Natural killer cell (primary cell): ENCODE measurements at regions not wholly inside any gene's neighbourhood (a gene's known extent, or its start where the extent isn't known, plus 50 kb on each side); places are given as distances from the start of the nearest gene placed in this dataset.

Experiments
- ATAC-seq, 3 donors: fragments of 150-1000 bp in 2 of 3; fragments of 200-7000 bp in 1 of 3; cut with Tn5 transposase; 1 replicate in 1 of 3; 2 replicates in 2 of 3; pipeline ENCODE4 v1.10.0; 2021; ENCODE audit warnings: mild to moderate bottlenecking in 2 of 3, moderate library complexity in 2 of 3
- DNase-seq, 2 donors: peaks; one replicate each; pipeline versions ENCODE4 v3.0.0 to v3.0.0-alpha.2; 2013 to 2021; ENCODE audit warnings: mixed read lengths in 1 of 2
- H3K27ac ChIP-seq: one replicate; pipeline ENCODE4 v1.5.1; 2013; ENCODE audit warnings: mild to moderate bottlenecking, low read length
- H3K27me3 ChIP-seq: one replicate; pipeline ENCODE4 v1.6.1; 2013; ENCODE audit warnings: low read length; ENCODE audit not compliant: control insufficient read depth, insufficient read depth
- H3K36me3 ChIP-seq: one replicate; pipeline ENCODE4 v1.6.1; 2013; ENCODE audit warnings: low read length; ENCODE audit not compliant: control insufficient read depth, insufficient read depth
- H3K4me1 ChIP-seq: one replicate; pipeline ENCODE4 v1.6.1; 2013; ENCODE audit warnings: low read length; ENCODE audit not compliant: control insufficient read depth, insufficient read depth
- H3K4me3 ChIP-seq: one replicate; pipeline ENCODE4 v1.5.1; 2013; ENCODE audit warnings: low read length
- H3K9me3 ChIP-seq: one replicate; pipeline ENCODE4 v1.6.1; 2013; ENCODE audit warnings: low read length; ENCODE audit not compliant: control insufficient read depth, insufficient read depth
- H3K27ac Mint-ChIP-seq, 2 donors: one replicate each; pipeline ENCODE4 v1.8.0; 2022; ENCODE audit warnings: mild to moderate bottlenecking in 2 of 2, mixed read lengths in 2 of 2, moderate library complexity in 1 of 2
- H3K27me3 Mint-ChIP-seq, 2 donors: one replicate each; pipeline ENCODE4 v1.8.0; 2022; ENCODE audit warnings: low read depth in 2 of 2, mixed read lengths in 2 of 2
- H3K36me3 Mint-ChIP-seq: one replicate; pipeline ENCODE4 v1.8.0; 2022; ENCODE audit warnings: mixed read lengths
- H3K4me1 Mint-ChIP-seq, 2 donors: one replicate each; pipeline ENCODE4 v1.8.0; 2022; ENCODE audit warnings: mixed read lengths in 2 of 2
- H3K4me3 Mint-ChIP-seq: one replicate; pipeline ENCODE4 v1.8.0; 2022; ENCODE audit warnings: mild to moderate bottlenecking, moderate library complexity, mixed read lengths
- H3K9me3 Mint-ChIP-seq, 2 donors: one replicate each; pipeline ENCODE4 v1.8.0; 2022; ENCODE audit warnings: mixed read lengths in 2 of 2
- WGBS: methylation state at CpG from one replicate; pipeline ENCODE4 v1.1.7; 2013; ENCODE audit warnings: missing lambda C conversion rate; ENCODE audit not compliant: insufficient coverage; 5-methylcytosine and 5-hydroxymethylcytosine counted together
- intact Hi-C: fragments of 100-400 bp; cut with micrococcal nuclease; formaldehyde crosslinking; loops from one replicate; pipeline ENCODE4 v1.14.2; 2022
- TF ChIP-seq, protein P1 (sequence below): fragments of 200-600 bp; IDR thresholded peaks from one replicate; pipeline ENCODE4 v1.8.0; 2022; ENCODE audit warnings: antibody characterized with exemption

DNA sequence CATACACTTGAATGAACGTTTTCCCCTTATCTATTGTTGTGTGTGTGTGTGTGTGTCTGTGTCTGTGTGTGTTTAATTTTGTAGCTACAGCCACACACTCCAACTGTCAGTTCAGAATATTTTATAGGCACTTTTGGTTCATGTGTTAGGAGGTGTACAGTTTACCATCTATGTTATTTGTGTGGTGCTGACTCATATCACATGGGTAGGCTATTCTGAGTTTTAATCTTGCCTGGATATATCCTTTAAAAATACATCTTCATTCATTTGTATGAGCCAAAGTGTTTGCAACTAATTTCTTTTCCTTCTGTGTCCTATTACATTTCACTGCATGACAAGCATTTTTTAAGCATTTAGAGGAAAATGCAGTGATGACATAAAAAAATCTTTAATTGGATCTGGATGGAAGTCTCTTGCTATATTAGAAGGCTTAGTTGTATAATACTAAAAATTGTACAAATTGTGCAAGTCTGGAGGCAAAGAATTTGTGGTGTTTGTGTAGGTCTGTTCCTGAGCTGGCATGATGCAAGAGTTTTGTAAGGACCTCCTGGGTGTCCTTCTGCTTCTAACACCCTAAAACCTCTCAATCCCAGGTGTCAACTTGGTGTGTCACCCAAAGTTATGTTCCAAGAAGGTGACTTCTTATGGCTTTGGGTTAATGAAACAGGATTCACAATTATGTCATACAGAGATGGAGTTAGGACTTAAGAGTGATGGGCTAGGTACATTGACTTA lies 52.4 kb upstream of the HMHB1 start:
- Histone ChIP-seq H3K4me1 (no peaks in the 10 kb centered on the region), H3K36me3 (no peaks in the 10 kb centered on the region), H3K4me3 (no peak overlapping the region), H3K9me3 (no peaks in the 10 kb centered on the region), H3K27me3 (no peaks in the 10 kb centered on the region), H3K27ac (no peak overlapping the region)
- Mint-ChIP-seq H3K27me3 (peaks cover 6 to 13% of the 10 kb centered on the region in 2 donors), H3K27ac (no peak overlapping the region), H3K9me3 (peaks cover 0 to 2% of the 10 kb centered on the region in 2 donors), H3K4me3 (no peak overlapping the region), H3K4me1 (no peaks in the 10 kb centered on the region), H3K36me3 (no peaks in the 10 kb centered on the region)
- TF ChIP-seq, protein P1, sequence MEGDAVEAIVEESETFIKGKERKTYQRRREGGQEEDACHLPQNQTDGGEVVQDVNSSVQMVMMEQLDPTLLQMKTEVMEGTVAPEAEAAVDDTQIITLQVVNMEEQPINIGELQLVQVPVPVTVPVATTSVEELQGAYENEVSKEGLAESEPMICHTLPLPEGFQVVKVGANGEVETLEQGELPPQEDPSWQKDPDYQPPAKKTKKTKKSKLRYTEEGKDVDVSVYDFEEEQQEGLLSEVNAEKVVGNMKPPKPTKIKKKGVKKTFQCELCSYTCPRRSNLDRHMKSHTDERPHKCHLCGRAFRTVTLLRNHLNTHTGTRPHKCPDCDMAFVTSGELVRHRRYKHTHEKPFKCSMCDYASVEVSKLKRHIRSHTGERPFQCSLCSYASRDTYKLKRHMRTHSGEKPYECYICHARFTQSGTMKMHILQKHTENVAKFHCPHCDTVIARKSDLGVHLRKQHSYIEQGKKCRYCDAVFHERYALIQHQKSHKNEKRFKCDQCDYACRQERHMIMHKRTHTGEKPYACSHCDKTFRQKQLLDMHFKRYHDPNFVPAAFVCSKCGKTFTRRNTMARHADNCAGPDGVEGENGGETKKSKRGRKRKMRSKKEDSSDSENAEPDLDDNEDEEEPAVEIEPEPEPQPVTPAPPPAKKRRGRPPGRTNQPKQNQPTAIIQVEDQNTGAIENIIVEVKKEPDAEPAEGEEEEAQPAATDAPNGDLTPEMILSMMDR: no peak
- intact Hi-C loops: no loop called here
- no peak for DNase-seq
- no peak for ATAC-seq
- WGBS: no CpG with 5 or more reads among the region's 1 CpG

DNA sequence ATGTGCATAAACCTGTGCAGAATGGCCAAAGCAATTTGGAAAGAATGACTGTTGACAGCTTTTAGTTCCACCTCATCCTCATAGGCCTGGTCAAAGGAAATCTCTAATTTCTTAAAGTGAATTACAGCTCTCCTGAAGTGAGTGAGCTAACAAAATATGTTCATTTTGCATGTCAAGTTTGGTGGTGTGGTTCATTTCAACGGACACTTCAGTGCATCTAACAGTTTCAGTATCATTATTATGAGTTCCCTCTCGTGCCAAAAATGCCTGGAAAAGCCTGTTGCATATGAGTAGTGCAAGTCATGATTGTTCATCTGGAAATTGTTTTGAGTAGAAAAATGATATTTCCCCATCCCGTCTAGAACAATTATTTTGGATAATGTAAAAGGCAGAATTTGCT lies 53.2 kb upstream of the HMHB1 start:
- Histone ChIP-seq H3K4me3 (no peak overlapping the region), H3K27me3 (no peaks in the 10 kb centered on the region), H3K27ac (no peak overlapping the region), H3K4me1 (no peaks in the 10 kb centered on the region), H3K36me3 (no peaks in the 10 kb centered on the region), H3K9me3 (no peaks in the 10 kb centered on the region)
- WGBS: 95% methylated on average over 3 of the region's 3 CpGs
- TF ChIP-seq, protein P1: no peak
- Mint-ChIP-seq H3K36me3 (no peaks in the 10 kb centered on the region), H3K27ac (no peak overlapping the region), H3K4me1 (no peaks in the 10 kb centered on the region), H3K27me3 (peaks cover 2 to 7% of the 10 kb centered on the region in 2 donors), H3K9me3 (peaks cover 0 to 2% of the 10 kb centered on the region in 2 donors), H3K4me3 (no peak overlapping the region)
- DNase-seq: no peak
- ATAC-seq: no peak
- intact Hi-C loops: no loop called here

DNA sequence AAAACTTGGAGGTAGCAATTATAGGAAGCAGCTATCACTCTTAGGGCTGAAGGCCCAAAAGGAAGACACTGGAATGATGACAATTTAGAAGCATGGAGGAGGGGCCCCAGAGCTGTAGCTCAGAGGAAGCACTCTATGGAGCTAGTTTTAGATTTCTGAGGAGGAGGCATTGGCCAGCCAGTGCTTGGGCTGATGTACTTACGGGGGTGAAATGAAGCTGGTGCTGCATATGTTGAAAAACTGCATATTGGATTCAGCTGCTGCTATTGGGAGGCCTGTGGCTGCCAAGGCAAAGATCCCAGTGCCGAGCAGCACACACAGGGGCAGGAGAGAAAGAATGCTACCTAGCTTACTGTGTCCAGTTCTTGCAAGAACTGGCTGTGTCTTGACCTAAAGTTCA lies 53.9 kb upstream of the HMHB1 start:
- ATAC-seq: no peak
- TF ChIP-seq, protein P1: no peak
- 98% methylated on average over 2 of the region's 2 CpGs for WGBS
- no peaks in the 10 kb centered on the region for H3K4me1 Mint-ChIP-seq
- H3K27ac Mint-ChIP-seq: no peak overlapping the region
- H3K27me3 ChIP-seq: no peaks in the 10 kb centered on the region
- peaks cover 4 to 7% of the 10 kb centered on the region in 2 donors for H3K27me3 Mint-ChIP-seq
- intact Hi-C loops: no loop called here
- H3K4me1 ChIP-seq: no peaks in the 10 kb centered on the region
- no peaks in the 10 kb centered on the region for H3K36me3 ChIP-seq
- no peak overlapping the region for H3K4me3 Mint-ChIP-seq
- no peak overlapping the region for H3K4me3 ChIP-seq
- H3K9me3 ChIP-seq: no peaks in the 10 kb centered on the region
- H3K36me3 Mint-ChIP-seq: no peaks in the 10 kb centered on the region
- DNase-seq: no peak
- no peak overlapping the region for H3K27ac ChIP-seq
- H3K9me3 Mint-ChIP-seq: peaks cover 0 to 2% of the 10 kb centered on the region in 2 donors

DNA sequence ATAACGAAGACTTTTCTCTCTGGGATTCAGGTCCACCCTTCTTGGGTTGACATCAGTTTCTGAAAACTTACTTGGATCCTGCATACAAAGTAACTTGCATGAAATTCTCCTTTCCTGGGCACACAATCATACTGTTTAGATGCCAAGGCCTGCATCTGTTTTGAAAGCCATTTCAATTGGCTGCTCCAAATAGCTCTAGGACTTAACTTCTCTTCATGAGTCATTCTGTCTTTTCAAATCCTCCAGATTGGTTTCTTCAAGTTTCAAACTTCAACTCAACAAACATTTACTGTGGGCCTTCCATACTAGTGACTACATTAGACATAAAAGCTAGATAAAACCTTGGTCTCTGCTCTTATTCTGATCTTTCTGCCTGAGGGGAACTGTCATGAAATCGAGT lies 54.8 kb upstream of the HMHB1 start:
- Histone ChIP-seq H3K4me3 (no peak overlapping the region), H3K36me3 (no peaks in the 10 kb centered on the region), H3K9me3 (no peaks in the 10 kb centered on the region), H3K4me1 (no peaks in the 10 kb centered on the region), H3K27me3 (no peaks in the 10 kb centered on the region), H3K27ac (no peak overlapping the region)
- Mint-ChIP-seq H3K4me1 (no peaks in the 10 kb centered on the region), H3K27me3 (peaks cover 5 to 7% of the 10 kb centered on the region in 2 donors), H3K36me3 (no peaks in the 10 kb centered on the region), H3K4me3 (no peak overlapping the region), H3K9me3 (peaks cover 0 to 2% of the 10 kb centered on the region in 2 donors), H3K27ac (no peak overlapping the region)
- intact Hi-C loops: no loop called here
- ATAC-seq (no peak), DNase-seq (no peak)
- TF ChIP-seq, protein P1: no peak
- 100% methylated on average over 2 of the region's 2 CpGs for WGBS
